MV-4-11 (cell line): ENCODE measurements at regions not wholly inside any gene's neighbourhood (a gene's known extent, or its start where the extent isn't known, plus 50 kb on each side); places are given as distances from the start of the nearest gene placed in this dataset.
"Not testable (repeated sequence)": the region's sequence is repeated elsewhere in the genome, so short reads cannot be mapped to it uniquely, and the experiment has no call there.

Experiments used
- DNase-seq: peaks from one replicate; lab custom pipeline; 2025; lab: John Stamatoyannopoulos, UW

DNA sequence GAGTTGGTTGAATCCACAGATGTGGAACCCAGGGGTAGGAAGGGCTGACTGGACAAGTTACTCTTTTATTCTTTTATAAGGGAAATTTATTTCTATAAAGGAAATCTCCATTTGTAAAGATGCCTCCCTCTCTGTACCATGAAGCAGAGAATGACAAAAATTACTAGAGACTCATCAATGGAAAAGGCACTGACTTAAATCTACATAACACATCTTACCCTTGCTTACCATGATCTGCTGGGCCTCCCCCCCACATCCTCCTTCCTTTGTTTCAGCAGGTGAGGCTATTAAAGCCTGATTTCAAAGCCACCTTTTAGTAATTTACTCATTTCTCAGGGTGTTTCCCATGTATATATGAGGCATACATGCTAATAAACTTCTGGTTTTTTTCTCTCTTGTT is 130.2 kb upstream of the HDDC2 start:
- no peak for DNase-seq

DNA sequence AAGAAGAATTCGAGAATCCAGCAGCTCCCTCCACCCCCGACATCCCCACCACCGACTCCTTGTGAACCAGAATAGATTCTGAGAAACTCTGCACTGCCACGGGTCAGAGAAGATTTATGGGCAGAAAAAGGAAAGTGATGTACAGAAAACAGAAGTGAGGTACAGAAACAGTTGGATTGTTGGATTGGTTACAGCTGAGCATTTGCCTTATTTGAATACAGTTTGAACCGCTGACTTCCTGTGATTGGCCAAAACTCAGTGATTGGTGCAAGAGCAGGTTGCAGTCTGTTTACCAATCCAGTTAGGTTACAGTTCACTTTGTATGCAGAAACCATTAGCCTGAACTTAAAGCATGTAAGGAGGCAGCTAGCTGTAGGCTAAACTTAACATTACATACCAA is 131.2 kb upstream of the HDDC2 start:
- peak; percentile 95 for DNase-seq

DNA sequence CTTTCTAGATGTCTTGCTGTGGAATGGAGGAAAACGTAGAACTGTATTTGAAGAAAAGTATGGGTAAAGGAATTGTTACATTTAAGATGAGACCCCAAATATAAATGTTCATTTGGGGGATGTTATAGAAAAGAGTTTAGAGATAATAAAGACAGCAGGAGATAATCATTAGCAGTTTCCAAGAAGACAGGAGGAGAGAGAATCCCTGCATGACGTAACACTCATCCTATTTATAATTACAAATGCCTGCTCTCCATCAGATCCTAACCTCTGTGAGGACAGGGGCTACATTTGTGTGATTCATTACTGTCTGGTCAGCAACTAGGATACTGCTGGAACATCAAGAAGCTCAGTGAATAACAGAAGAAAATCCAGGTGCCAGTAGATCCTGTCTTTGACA is 133.0 kb upstream of the HDDC2 start:
- no peak for DNase-seq

DNA sequence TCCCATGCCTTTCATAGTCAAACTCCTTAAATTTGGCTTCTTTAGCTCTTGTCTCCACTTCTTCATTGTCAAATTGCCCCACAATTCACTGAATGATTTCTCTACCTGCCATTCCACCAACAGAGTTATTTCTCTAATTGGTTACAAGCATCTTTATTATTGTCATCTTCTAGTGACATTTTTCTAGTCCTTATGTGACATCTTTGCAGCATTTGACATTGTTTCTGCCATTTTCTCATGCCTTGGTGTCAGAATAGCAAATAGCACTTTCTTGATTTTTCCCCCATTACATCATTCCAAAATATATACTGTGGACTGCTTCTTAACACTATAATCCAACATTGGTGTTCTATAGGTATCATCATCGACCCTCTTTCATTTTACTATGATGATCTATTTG is 137.7 kb upstream of the HDDC2 start:
- DNase-seq: no peak

DNA sequence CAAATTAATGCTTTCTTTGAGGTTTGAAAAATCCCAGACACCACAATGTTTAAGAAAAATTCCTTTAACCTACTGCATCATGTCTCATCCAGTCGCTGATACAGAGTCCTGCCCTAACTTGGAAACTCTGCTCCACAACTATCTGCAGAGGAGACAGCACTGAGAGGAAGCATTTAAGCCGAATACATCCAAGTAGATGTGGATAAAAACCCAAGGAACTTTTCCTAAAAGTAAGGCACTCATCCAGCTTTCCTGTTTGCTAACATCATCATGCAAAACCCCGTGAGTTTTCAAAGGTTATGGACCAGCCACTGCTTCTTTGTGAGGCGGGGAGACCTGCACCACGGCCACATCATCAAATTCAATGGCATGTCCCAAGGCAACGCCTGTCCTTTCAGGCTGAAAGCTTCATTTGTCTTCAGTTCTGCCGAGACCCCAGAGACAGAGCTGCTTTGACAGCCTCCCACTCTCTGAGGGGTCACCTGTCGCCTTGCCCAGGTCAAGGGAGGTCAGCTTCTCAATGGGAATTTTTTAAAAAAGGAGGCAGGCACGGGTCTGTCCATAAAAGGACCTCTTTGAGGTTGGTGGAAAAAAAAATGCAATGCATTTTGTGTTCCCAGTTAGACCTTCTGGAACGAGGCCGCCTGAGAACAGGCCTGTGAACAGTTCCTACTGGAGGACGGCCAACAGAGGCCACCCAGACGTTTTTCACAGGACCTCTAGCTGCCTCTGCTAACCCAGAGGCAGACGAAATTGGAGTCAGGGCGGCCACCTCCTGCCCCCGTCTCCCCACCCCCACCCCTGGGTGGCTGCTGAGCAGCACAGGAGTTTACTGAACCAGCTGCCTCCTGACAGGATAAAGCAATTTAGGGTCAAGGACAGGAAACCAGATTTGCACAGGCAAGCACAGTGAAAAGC is 142.5 kb upstream of the HDDC2 start:
- no peak for DNase-seq

DNA sequence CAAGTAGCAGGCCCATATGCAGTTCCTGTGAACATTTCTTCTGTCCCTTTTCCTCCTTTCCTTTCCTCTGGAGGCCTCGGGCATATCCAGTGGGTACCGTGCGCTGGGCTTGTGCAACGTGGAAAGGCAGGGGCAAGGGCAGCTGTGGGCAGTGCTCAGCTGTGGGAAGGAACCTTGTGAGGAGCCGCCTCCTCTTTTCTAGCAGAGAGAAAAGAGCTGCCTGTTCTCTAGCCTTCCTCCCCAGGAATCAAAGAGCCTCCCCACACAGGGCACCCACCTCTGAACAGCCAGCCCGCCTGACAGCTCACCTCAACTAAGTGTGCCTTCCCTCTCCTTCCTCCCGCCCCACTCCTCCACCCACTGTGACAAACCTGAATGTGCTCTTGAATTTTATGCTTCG is 143.3 kb upstream of the HDDC2 start:
- no peak for DNase-seq

DNA sequence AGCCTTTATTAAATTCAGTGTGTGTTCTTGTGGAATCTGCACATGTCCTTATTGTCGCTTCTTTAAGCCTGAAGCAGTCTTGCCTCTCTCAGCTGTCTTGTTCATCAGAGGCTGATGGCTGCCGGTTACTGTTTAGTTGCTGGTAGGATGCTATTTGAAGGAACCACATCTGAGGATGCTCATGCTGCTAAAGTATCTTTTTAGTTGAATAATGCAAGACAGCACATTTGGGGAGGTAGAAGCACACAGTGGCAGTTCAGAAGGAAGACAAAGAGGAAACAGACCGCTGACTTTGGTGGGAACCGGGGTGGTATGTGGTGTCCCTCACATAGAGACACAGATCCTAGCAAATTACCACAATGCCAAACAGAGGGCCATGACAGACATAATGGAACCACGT is 144.2 kb upstream of the HDDC2 start:
- DNase-seq: no peak

DNA sequence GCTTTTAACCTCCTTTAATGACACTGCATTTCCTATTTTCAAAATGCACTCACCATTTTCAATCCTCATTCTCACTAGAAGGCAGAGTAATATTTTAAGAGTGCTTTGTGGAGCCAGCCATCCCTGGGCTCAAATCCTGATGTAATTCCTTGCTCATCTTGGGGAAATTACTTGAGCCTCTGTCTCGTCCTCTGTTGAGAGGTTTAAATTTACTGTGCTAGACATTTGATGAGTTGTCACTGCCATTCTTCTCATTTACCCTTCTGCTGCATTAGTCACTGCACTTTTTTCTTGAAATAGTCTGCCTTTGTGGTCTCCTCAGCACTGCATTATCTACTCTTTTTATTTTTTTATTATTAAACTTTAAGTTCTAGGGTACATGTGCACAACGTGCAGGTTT is 150.0 kb upstream of the HDDC2 start:
- peak; percentile 33 for DNase-seq

DNA sequence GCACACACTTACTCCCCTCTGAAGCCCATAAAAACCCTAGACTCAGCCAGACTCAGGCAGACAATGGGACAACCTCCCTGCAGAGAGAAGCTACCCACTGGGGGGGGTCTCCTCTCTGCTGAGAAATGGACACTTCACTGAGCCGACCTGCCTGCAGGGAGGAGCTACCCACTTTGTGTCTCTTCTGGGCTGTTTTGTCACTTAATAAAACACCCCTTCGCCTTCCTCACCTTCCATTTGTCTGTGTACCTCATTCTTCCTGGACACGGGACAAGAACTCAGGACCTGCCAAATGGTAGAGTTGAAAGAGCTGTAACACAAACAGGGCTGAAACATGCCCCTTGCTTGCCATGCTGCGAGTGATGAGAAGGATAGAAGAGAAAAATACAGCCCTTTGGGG is 151.7 kb upstream of the HDDC2 start:
- no peak for DNase-seq

DNA sequence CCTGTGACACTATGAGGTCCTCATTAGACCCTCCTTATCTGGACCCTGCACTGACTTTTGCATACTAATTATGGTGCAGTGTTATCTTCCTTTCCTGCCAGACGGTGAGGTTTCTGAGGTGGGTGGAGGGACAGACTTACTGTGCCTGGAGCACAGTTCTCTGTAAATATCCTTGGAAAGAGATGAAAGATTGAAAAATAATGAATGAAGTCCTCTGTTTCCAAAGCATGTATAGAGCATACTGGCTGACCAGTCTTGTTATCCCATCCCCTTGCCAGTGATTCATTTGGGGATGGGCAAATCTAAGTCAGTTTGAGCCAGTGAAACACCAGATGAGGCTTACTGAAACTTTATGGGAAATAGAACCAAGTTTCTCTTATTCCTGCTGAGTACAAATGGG is 152.6 kb upstream of the HDDC2 start:
- no peak for DNase-seq

DNA sequence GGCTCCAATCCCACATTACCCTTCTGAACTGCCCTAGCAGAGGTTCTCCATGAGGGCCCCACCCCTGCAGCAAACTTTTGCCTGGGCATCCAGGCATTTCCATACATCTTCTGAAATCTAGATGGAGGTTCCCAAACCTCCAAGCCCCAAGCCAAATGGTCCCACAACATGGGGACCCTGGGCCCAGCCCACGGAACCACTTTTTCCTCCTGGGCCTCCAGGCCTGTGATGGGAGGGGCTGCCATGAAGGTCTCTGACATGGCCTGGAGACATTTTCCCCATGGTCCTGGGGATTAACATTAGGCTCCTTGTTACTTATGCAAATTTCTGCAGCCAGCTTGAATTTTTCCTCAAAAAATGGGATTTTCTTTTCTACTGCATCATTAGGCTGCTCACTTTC is 156.7 kb upstream of the HDDC2 start:
- not testable (repeated sequence) for DNase-seq

DNA sequence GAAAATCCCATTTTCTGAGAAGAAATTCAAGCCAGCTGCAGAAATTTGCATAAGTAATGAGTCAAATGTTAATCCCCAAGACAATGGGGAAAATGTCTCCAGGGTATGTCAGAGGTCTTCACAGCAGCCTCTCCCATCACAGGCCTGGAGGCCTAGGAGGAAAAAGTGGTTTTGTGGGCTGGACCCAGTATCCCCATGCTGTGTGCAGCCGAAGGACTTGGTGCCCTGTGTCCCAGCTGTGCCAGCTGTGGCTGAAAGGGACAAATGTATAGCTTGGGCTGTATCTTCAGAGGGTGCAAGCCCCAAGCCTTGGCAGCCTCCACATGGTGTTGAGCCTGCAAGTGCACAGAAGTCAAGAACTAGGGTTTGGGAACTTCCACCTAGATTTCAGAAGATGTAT is 163.6 kb upstream of the HDDC2 start:
- not testable (repeated sequence) for DNase-seq

DNA sequence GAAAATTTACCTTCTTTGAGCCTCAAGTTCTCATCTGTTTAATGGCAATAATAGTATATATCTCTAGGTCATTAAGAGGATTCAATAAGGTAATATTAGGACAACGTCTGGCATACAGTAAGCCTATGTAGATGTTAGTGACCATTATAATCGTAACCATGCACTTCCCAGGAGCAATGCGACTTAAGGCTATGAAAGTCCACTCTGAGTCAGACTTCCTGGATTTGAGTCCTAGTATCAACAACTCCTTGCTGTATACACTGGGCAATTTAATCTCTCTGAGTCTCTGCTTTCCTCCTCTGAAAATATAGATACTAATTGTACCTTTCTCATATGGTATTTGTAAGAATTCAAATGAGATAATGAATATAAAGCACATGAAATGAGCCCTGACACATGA is 168.1 kb upstream of the HDDC2 start:
- DNase-seq: no peak

DNA sequence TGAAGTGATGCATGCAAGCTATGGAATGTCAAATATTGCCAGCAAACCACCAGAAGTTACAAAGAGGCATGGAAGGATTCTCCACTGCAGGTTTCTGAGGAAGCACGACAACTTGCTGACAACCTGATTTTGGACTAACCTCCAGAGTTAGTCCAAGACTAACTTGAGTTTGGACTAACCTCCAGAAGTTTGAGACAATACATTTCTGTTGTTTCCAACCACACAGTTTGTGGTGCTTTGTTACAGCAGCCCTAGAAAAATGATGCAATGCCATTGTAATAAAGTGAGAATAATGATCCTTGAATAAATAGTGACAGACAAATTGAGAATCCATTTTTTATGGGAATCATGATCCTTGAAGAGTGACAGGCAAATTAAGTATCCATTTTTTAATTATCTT is 169.9 kb upstream of the HDDC2 start:
- DNase-seq: no peak

DNA sequence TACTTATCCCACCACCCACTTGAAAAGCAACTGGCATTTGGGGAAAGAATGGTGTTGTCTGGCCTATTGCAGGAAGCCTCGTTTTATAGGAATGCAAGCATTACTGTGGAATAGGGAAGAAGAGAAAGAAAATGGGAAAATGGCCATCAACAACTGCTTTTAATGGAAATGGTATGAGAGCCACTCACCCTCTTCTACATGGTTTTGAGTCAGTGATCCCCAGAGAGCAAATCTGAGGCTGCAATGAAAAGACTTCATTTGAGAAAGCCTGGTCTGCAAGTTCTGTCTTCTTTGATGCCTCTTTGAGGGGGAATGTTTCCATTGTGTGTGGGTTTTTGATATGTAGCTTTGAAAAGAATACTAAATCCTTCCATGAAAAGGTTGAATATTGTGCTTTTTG is 172.3 kb upstream of the HDDC2 start:
- DNase-seq: no peak

DNA sequence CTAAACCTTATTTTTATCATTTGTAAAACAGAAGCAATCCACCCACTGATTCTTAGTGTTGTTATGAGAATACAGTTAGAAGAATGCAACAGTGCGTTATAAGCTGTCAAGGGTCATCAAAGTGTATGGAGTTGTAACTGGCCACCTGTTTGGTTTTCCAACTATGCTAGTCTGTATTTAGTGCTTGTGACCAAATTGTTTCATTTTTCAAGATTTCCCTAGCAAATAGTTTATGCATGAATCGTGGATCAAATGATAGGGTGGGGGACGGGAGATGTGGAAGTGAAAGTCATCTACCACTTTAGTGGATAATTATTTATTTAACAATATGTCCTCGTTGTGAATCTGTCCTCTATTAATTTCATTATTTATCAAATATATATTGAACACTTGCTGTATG is 175.4 kb upstream of the HDDC2 start:
- DNase-seq: no peak

DNA sequence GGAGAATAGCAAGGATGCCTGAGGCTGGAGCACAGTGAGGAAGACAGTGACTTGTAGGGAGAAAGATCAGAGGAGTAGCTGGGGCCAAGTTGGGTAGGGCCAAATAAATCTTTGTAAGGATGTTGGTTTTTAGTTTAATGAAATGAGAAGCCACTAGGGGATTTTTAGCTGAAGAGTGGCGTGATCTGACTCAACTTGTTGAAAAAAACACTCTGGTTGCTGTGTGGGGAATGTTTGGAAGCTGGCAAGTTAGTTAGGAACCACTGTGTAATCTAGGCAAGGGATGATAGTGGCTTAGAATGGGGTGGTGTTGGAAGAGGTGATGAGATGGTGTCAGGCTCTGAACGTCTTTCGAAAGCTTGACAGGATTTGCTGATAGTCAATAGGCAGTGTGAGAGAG is 176.1 kb upstream of the HDDC2 start:
- DNase-seq: no peak

DNA sequence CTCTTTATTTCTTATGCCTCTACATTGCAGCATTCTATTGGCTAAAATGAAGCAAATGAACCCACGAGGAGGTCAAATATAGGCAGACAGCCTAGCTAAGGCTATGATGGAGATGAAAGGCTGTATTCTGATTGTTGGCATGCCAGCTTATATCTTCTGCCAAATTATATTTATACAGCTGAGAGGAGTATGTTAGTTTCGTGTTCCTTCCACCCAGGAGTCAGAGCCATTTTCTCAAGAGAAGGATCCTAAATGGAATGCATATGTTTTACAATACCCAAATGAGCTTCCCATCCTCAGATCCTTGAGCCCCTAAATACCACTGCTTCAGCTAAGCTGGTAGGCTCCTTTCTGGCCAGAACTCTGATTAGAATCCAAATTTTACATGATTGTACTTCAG is 178.4 kb upstream of the HDDC2 start:
- DNase-seq: no peak

DNA sequence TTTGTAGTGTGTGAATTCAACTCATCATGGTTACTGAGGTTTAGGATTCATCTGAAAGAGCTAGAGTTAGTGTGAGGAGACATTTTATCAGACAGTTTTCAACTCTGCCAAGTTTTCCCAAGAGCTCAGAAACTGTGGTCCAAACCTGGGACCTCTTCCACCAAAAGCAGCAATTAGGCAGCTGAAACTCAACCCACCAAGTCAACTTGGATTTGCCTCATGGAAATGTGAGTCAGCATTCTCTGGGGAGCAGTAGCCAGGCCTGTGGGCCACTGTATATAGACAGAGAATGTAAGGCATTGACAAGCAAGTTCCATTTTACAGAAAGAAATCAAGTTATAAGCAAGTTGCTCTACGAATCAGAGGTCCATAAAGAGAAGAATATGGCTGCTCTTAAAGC is 178.8 kb upstream of the HDDC2 start:
- DNase-seq: no peak

DNA sequence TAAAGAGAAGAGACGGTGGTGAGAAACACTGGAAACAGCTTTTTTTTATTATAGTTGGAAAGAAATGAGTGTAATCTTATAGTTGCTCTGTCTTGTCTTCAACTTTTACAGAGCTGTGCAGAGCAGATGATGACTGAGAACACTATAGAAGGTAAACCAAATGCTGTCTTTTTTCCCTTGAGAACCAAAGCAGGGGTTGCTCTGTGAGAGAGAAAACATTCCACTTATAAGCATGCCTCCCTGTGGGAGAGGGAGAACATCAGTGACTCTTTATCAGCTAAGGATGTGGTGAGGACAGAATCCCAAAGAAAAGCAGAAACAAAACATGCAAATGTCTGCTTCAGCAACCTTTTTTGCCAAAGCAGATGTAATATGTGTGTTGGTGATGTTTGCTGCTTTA is 179.3 kb upstream of the HDDC2 start:
- DNase-seq: no peak

DNA sequence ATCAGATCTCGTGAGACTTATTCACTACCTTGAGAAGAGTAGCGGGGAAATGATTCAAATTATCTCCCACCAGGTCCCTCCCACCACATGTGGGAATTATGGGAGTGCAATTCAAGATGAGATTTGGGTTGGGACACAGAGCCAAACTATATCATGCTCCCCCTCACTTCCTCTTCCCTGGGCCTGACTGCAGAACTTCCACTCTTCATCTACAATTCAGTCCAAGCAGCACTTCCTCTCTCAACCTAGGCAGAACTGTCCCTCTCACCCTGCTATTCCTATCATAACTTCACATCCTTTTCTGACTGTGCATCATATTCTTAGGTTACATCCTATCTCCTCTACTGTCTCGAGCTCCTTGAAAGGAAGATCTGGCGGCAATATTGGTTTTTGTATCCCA is 184.0 kb upstream of the HDDC2 start:
- DNase-seq: peak; percentile 10

DNA sequence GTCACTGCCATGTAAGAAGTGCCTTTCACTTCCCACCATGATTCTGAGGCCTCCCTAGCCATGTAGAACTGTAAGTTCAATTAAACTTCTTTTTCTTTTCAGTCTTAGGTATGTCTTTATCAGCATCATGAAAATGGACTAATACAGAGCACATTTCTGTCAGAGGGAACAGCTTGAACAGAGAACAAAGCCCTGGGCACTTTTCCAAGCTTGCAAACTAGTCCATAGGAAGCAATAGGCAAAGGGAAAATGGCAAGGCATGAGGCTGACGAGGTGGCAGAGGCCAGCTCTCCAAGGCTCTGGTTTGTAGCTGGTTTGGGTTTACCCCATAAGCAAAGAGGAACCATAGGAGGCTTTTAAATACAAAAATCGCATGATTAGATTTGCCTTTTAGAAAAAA is 185.1 kb upstream of the HDDC2 start:
- no peak for DNase-seq

DNA sequence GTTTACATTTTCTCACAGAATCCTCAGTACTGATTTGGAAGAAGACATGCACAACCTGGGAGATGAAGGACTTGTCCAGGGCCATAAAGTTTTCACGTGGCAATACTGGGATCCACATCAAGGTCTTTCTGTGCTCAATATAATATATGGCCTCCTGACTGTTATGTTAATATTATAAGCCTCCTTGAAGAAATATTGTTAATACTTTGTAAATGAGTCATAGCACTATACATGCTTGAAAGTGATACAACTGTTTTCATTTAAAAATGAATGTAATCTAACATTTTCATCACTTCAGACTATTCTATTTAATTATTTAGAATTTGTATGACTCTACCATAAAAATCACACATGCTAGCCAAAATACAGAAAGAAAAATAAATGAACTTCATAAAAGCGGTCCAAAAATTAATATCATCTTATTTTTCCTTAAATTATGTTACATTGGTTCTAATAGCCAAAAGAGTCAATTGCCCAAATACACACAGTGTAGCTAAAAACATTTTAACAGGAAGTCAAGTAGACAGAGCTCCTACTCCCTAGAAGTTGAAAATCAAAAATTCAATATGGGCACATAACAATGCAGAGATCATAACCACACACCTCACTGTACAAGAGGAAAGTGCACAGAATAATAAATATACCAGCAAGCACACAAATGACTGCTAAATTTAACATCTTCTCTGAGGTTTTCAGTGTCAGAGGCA is 188.0 kb upstream of the HDDC2 start:
- DNase-seq: no peak
